Activated CD4-positive, alpha-beta T cell treated with anti-CD3 and anti-CD28 coated beads, Interleukin-2, amount 50 U/mL, for 48 hours (primary cell): ENCODE measurements at regions not wholly inside any gene's neighbourhood (a gene's known extent, or its start where the extent isn't known, plus 50 kb on each side); places are given as distances from the start of the nearest gene placed in this dataset.

Experiments used
- DNase-seq, 2 experiments: peaks; one replicate each; pipeline ENCODE4 v3.0.0-alpha.2; 2020

DNA sequence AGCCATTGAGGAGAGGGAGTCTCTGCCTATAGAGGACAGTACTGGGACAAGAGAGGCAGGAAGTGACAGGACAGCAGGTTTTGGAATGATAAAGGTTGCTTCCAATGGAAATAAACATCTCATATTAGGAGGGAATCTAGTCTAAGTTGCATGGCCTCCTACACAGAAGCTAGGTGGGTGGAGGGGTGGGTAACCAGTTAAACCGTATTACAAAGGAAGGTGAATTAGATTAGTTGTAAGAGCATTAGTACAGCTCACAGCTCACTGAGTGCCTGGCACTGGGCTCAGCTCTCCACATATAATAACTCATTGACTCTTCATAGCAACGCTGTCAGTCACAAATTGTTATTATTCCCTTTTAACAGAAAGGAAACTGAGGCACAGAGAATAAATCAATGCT, 468.1 kb downstream of the PTPRU start:
- no peak for DNase-seq

DNA sequence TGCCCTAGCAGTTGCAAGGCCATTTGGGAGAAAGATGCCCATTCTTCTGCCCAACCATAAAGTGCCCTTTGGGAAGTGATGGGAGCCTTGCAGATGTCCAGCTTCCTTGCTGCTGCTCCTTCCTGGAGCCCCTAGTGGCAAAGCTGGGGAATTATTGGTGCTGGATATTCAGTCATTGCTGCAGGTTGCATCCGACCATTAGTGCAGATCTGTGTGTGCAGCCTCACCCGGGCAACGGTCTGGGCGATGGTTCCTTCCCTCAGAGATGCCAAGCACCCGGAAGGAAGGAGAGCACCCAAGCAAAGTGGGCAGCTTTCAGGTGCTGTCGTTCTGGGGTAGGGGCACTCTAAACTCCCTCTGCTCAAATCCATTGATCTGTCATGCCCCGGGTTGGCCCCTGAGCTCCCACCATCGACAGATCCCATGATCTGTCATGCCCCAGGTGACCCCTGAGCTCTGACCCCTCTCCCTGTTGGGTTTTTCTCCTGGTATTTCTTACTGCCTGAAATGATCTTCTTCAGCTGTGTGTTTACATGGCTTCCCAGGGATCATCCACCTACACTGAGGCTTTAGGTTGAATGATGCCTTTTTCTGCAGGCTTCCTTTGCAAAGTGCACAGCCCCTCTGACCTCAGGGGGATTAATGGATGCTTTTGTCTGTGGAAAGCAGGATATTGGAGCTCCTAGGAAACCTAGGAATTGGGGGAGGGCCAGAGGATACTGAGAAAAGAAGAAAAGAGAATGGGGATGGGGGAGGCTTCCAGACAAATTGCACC, 467.5 kb downstream of the PTPRU start:
- no peak for DNase-seq

DNA sequence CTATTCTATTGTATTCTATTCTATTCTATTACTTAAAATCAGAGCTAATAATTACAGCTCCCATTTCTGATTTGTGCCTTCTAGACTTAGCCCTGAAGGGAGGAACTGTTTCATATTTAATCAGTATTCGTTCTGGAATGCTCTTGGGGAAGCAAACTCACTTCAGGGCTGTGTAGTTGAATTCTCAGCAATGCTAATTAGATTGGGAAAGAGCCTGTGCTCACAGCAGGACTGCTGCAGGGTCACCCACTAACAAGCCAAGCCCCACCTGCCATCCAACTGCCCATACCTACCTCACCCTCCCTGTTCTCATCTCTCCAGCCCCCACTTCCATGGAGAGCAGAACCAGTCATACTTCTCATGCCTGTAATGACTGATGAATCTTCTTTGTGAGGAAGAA, 464.2 kb downstream of the PTPRU start:
- DNase-seq, result no peak

- DNase-seq, result no peak
These were observed 462.3 kb downstream of the PTPRU start for GRCh38 chr1:29698626-29699025.

DNA sequence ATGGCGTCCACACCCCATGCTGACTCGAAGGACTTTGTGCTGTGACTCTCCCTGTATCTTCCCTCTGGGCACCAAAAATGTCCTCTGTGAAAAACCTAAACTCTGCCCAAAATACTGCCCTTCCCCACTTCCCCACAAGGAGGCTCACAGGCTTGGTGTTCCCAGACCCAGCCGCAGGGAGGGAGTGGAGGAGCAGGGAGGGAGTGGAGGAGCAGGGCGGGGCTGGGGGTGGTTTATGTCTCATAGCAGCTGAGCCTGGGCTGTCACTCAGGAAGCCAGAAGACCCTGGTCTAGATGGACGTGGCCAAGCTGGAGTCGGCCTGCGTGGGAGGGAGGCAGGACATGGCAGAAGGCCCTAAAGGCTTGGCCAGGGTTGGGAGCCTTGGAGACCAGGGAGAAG, 461.7 kb downstream of the PTPRU start:
- peak in 1 of 2 experiments; percentile 12 for DNase-seq

DNA sequence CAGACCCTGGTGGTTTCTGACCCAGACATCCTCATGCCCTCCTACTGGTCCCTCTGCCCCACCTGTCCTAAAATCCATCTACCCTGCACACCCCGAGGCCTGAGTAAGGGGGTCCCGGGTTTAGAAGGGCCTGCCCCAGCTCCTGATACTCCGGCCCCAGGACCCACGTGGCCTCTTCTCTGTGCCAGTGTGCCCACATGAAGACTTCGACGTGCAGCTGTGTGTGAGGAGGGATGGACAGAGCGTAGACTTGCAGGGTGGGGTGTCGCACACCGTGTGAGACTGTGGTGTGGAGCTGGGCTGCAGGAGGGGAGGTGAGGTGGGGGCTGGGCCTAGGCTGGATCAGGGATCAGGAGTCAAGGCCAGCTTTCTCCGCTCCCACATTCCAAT, 461.1 kb downstream of the PTPRU start:
- no peak for DNase-seq

DNA sequence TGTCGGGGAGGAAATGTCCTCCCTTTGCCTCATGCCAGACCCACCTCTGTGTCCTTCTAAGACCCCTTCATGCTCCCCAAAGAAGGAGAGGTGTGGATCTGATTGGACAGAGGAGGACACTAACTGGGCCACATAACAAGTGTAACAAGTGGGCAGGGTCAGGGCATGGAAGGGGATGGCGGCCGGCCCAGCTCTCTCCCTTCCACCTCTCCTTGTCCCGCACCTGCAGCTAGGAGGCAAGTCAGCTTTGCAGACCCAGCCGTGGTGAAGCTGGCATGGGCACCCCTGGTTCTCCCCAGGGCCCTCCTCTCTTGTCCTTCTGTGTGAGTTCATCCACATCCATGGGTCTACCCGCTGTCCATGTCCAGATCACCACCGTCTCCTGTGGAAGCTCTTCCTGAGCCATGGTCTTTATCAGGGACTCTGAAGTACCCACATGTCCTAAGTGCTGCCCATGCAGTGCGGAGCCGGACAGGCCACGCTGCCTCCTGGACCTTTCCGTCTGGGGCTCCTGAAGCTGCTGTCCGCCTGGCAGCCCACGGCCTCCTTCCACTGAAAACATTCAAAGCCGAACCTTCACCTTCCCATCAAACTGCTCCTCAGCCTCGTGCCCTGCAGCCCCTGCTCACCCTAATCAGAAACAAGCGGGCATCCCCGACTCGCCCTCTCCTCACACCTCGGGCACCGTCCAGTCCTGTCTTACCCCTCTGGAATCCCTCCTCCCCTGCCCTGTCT, 460.5 kb downstream of the PTPRU start:
- no peak for DNase-seq

GRCh38 chr1:29695803-29696202, 459.5 kb downstream of the PTPRU start:
- DNase-seq, result no peak

DNA sequence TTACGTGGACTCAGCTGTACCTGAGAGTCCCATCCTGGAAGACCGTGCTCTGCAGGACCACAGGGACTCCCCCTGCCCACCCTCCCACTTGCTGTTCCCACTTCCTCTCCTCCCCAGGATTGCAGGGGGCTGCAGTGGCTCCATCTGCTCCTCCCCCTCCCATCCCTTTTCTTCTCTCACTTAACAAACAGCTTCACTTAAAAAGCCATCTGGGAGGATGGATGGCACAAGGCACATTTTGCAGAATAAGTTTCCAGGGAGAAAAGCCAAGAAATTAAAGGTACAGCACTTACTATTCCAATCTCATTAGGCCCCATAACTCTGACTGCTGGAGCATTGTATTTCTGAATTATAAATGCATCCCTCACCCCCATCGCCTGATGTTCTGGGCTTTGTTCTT, 458.7 kb downstream of the PTPRU start:
- no peak for DNase-seq

DNA sequence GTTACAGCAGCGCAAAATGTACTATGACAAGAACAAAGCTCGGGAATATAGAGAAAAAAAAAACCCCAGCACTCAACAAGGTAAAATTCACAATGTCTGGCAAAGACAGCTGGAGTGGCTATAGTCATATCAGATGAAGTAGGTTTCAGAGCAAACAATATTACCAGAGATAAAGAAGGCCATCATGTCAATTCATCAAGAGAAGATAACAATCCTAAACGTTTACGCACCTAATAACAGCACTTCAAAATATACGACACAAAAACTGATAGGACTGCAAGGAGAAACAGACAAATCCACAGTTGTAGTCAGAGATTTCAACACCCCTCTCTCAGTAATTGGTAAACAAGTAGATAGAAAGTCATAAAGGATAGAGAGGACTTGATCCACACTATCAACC, 455.2 kb downstream of the PTPRU start:
- no peak for DNase-seq

- no peak for DNase-seq
These were observed 453.8 kb downstream of the PTPRU start for GRCh38 chr1:29690156-29690555.

DNA sequence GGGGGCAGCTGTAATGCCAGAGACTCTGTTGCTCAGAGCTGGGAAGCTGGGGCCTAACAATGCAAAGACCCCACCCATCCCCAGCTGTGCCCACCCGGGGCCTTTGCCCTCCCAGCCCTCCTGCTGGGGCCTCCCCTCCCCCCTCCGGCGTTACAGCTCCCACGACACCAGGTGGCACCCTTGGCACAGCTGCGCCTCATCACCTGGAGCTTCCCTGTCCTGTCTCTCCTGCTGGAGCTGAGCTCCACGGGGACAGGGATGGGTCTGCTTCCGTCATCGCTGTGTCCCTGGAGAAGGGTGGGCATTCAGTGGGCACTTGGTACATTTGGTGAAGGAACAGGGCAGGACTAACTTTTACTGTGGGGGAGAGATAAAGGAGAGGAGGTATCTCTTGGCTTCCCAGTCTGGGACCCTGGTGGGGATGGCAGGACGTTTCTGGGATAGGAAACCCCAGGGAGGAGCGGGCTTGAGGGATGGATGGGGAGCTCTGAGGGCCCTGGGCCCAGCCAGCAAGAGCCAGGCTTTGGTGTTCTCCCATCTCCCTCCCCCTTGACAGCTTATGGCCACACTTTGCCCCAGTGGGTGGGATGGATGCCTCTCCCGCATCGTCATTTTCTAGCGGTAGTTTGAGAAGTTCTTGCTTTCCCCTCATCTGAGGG, 453.2 kb downstream of the PTPRU start:
- peak in 1 of 2 experiments; percentile 5 for DNase-seq

DNA sequence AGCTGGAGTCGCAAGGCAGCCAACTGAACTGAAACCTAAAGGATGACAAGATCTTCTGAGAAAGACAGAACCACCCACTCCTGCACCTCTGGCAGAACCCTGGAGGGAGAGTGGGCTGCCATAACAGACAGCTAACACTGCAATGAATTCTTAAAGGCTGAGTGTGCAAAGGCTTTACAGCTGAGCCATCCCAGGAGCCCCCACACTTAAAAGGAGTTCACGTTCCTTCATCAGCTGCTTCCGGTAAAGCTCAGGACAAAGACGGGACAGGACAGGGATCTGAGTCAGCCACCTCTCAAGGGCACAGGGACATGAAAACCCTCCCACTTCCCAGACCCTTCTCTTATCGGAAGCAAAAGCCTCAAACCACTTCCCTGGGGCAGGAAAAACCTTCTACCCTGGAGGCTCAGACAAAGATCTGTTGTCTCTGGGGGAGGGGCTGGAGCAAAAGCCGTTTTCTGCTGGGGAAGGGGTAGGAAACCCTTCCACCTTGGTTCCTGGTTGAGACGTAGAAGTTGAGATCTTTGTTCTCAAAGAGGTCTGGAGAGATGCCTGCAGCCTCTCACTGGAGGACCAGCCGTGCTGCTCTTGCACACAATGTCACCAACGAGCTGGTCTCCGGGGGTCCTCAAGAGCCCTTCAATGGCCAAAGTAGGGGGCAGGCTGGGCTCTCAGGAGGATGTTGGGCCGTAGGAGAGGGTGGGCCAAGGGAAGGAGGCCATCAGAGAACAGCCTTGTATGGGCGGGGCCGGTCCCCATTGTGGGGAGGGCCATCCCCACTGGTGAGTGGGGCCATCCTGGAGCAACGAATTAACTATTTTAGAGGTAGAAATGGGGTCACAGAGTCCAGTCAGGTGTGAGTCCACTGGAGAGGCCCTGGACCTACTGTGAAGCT, 452.4 kb downstream of the PTPRU start:
- DNase-seq, result peak; percentile 32 to 50

DNA sequence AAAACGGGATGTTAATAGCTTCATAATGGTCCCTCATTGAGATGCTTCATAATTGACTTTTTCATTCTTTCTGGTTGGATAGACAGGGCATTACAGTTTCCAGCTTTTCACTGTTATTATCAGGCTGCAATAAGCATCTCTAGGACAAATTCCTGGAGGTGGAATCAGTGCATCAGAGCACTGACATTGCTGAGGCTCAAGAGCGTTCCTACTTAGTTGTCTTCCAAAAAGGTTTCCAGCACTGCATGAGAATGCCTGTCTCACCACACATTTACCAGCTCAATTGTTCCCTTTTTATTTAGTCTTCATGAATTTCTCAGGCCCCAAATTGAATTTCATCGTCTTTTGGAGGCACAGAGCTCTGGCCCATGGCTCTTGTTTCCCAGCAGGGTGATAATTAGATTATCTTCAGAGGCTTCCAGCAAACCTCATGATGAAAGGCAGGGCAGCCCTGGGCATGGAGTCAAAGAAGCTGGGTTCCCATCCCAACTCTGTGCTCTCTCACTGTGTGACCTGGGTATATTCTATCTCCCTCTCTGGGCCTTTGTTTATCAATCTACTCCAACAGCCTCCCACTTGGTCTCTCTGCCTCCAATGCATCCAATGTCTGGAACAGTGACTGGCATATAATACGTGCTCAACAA, 451.4 kb downstream of the PTPRU start:
- no peak for DNase-seq

- DNase-seq, result no peak
These were observed 450.8 kb downstream of the PTPRU start for GRCh38 chr1:29687166-29687565.

DNA sequence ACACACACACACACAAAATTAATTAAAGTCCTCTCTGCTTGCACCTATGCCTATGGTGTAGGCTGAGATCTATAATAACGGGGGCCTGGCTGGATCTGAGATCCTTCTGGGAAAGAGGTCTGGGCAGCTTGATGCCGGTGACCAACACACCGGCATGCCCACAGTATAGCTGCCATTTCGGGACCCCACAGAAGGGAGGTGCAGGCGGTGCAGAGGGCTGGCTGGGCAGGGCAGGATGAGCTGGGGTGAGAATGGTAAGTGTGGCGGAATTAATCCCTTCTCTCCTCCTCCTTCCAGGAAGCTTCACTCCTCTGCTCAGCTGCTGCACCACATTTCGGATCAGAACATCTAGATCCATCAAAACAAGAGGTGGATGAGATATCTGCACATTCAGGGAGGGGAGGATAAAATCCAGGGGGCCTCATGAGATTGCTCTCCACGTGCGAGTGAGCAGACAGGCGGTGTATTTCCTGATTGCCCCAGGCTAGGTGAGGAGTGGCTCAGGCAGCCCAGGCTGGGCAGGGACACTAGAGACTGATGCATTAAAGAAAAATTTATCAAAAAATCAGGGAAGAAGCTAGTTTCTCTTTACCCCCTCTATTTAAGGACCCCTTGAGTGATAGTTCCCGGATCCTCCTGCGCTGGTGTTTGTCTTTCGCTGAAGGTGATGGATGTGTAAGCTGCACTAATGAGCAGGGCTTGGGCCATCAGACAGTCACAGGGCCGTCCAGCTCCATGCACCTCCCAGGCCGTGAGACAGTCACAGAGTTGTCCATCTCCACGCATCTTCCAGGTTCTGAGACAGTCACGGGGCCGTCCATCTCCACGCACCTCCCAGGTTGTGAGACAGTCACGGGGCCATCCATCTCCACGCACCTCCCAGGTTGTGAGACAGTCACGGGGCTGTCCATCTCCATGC, 449.9 kb downstream of the PTPRU start:
- no peak for DNase-seq

DNA sequence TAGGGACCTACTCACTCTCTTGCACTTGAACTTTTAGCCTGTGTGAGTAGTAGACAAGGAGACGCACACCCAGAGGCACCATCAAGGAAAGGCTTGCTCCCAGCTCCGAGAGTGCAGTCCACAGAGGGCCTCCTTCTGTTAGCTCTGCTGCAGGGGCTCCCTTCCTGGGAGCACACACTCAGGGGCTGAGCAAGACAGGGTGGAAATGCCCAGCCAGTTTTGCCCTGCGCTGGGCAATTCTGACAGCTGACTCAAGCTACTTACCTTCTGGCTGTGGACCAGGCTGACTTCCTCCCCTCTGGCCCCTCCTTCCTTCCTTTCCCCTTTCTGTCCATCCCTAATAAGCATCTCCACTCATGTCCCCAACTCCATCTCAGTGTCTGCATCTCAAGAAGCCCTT, 449.1 kb downstream of the PTPRU start:
- DNase-seq, result no peak

GRCh38 chr1:29684141-29684540, 447.8 kb downstream of the PTPRU start:
- no peak for DNase-seq

DNA sequence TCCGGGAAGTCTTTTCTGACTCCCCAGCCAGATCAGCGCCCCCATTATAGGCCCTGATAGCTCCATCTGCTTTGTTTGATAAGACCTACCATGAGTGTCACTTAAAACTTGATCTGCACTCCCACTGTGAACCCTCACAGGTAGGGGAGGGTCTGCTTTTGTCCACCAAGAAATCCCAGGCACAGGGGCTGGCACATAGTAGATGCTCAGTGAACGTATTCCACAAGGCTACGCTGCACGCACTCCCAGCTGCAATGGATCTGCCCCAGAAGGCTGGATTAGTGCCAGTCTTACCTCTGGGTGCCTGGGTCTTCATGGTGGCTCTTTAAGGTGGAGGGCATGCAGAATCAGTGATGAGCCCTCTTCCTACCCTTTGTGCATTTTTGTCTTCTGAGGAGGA, 447.1 kb downstream of the PTPRU start:
- DNase-seq, result no peak

- no peak for DNase-seq
These were observed 446.6 kb downstream of the PTPRU start for GRCh38 chr1:29682919-29683295.

GRCh38 chr1:29682171-29682918, 446.0 kb downstream of the PTPRU start:
- DNase-seq, result no peak
